IMR-90 (cell line): ENCODE measurements at regions not wholly inside any gene's neighbourhood (a gene's known extent, or its start where the extent isn't known, plus 50 kb on each side); places are given as distances from the start of the nearest gene placed in this dataset.
"Not testable (repeated sequence)": the region's sequence is repeated elsewhere in the genome, so short reads cannot be mapped to it uniquely, and the experiment has no call there.

Source experiments
- ATAC-seq: fragments of 200-7000 bp; cut with Tn5 transposase; 2 replicates; pipeline ENCODE4 v1.9.1; 2020; ENCODE audit warnings: low read depth, mild to moderate bottlenecking, moderate library complexity
- BruUV-seq: library from RNA; stranded (reverse); fragments of 400-500 nt; replicated peaks from 2 replicates; lab custom pipeline; 2021; lab: Mats Ljungman, UMichigan
- CTCF ChIA-PET: fragments of 300-600 bp; formaldehyde crosslinking; extraction: SDS; loops from one replicate; lab custom pipeline; 2021; ENCODE audit warnings: antibody characterized with exemption; lab: Yijun Ruan, JAX
- POLR2A ChIA-PET: fragments of 300-600 bp; sonication (Branson Sonifier 250); formaldehyde crosslinking; loops from one replicate; lab custom pipeline; 2022; ENCODE audit warnings: antibody characterized with exemption; ENCODE audit not compliant: unreplicated experiment; lab: Charles Lee
- DNase-seq: peaks from one replicate; pipeline ENCODE4 v3.0.0; 2013
- H2AFZ ChIP-seq: replicated peaks from 2 replicates; pipeline ENCODE3; 2013; ENCODE audit warnings: low read length, mild to moderate bottlenecking; ENCODE audit not compliant: poor library complexity
- H2AK5ac ChIP-seq: 2 replicates; pipeline ENCODE4 v1.6.1; 2013; ENCODE audit warnings: low read depth, low read length, inconsistent platforms
- H2AK9ac ChIP-seq: replicated peaks from 2 replicates; pipeline ENCODE3; 2013; ENCODE audit warnings: mild to moderate bottlenecking, low read depth, low read length, moderate library complexity; ENCODE audit not compliant: poor library complexity
- H2BK120ac ChIP-seq: 2 replicates; pipeline ENCODE4 v1.6.1; 2013; ENCODE audit warnings: low read depth, low read length, inconsistent platforms
- H2BK15ac ChIP-seq: 3 replicates; pipeline ENCODE4 v1.6.1; 2013; ENCODE audit warnings: low read depth, low read length, inconsistent platforms
- H2BK20ac ChIP-seq: 2 replicates; pipeline ENCODE4 v1.6.1; 2013; ENCODE audit warnings: low read depth, mild to moderate bottlenecking, inconsistent platforms, low read length, moderate library complexity
- H2BK5ac ChIP-seq: 2 replicates; pipeline ENCODE4 v1.6.1; 2013; ENCODE audit warnings: mild to moderate bottlenecking, low read depth, low read length, inconsistent platforms; ENCODE audit not compliant: poor library complexity, severe bottlenecking
- H3K14ac ChIP-seq: replicated peaks from 2 replicates; pipeline ENCODE4 v1.6.1; 2013; ENCODE audit warnings: low read depth, low read length, inconsistent platforms
- H3K18ac ChIP-seq: 2 replicates; pipeline ENCODE4 v1.6.1; 2013; ENCODE audit warnings: low read depth, low read length, control low read depth
- H3K23ac ChIP-seq: 2 replicates; pipeline ENCODE4 v1.6.1; 2013; ENCODE audit warnings: low read depth, low read length, inconsistent platforms
- H3K27ac ChIP-seq: 2 replicates; pipeline ENCODE4 v1.5.1; 2013; ENCODE audit warnings: mild to moderate bottlenecking, control low read depth, low read length; ENCODE audit not compliant: insufficient read depth
- H3K27me3 ChIP-seq: 2 replicates; pipeline ENCODE4 v1.6.1; 2013; ENCODE audit warnings: low read length; ENCODE audit not compliant: control insufficient read depth, insufficient read depth
- H3K36me3 ChIP-seq: 2 replicates; pipeline ENCODE4 v1.6.1; 2013; ENCODE audit warnings: low read length, mixed read lengths; ENCODE audit not compliant: control insufficient read depth, insufficient read depth
- H3K4ac ChIP-seq: 2 replicates; pipeline ENCODE4 v1.6.1; 2013; ENCODE audit warnings: low read depth, low read length, inconsistent platforms
- H3K4me1 ChIP-seq: 2 replicates; pipeline ENCODE4 v1.6.1; 2013; ENCODE audit warnings: low read length, mixed read lengths; ENCODE audit not compliant: control insufficient read depth, insufficient read depth
- H3K4me2 ChIP-seq: 2 replicates; pipeline ENCODE4 v1.6.1; 2013; ENCODE audit warnings: low read depth, mild to moderate bottlenecking, control low read depth, low read length, moderate library complexity
- H3K4me3 ChIP-seq: 2 replicates; pipeline ENCODE4 v1.5.1; 2013; ENCODE audit warnings: low read depth, mild to moderate bottlenecking, control low read depth, low read length, moderate library complexity; ENCODE audit not compliant: insufficient read depth
- H3K56ac ChIP-seq: 2 replicates; pipeline ENCODE4 v1.6.1; 2013; ENCODE audit warnings: low read length, inconsistent platforms; ENCODE audit not compliant: insufficient read depth; ENCODE audit errors: extremely low read depth
- H3K79me1 ChIP-seq, 2 experiments: 2 replicates each; pipeline ENCODE4 v1.6.1; 2013; ENCODE audit warnings: low read length in 2 of 2, inconsistent platforms in 1 of 2, low read depth in 1 of 2
- H3K9ac ChIP-seq: 2 replicates; pipeline ENCODE4 v1.6.1; 2013; ENCODE audit warnings: low read depth, low read length, control low read depth
- H3K9me1 ChIP-seq: 2 replicates; pipeline ENCODE4 v1.6.1; 2013; ENCODE audit warnings: low read length, inconsistent platforms; ENCODE audit not compliant: insufficient read depth
- H3K9me3 ChIP-seq: 2 replicates; pipeline ENCODE4 v1.6.1; 2013; ENCODE audit warnings: low read length; ENCODE audit not compliant: control insufficient read depth, insufficient read depth
- H4K20me1 ChIP-seq: 2 replicates; pipeline ENCODE4 v1.6.1; 2013; ENCODE audit warnings: low read length, inconsistent platforms; ENCODE audit not compliant: insufficient read depth
- H4K5ac ChIP-seq: 2 replicates; pipeline ENCODE4 v1.6.1; 2013; ENCODE audit warnings: mild to moderate bottlenecking, low read depth, low read length, control low read depth
- H4K8ac ChIP-seq, 2 experiments: 2 replicates each; pipeline ENCODE4 v1.6.1; 2013; ENCODE audit warnings: low read depth in 2 of 2, low read length in 2 of 2, control low read depth in 1 of 2, inconsistent platforms in 1 of 2
- H4K91ac ChIP-seq: 2 replicates; pipeline ENCODE4 v1.6.1; 2013; ENCODE audit warnings: low read depth, low read length, inconsistent platforms; ENCODE audit not compliant: insufficient read depth
- BHLHE40 ChIP-seq: fragments of 150-350 bp; IDR thresholded peaks from 2 replicates; pipeline ENCODE4 v1.6.1; 2016; ENCODE audit warnings: mild to moderate bottlenecking, low read depth, low read length
- POLR2A ChIP-seq: IDR thresholded peaks from 2 replicates; pipeline ENCODE4 v1.6.1; 2012; ENCODE audit warnings: mild to moderate bottlenecking, low read depth, low read length
- WGBS, 2 experiments: methylation state at CpG; one replicate each; pipeline versions ENCODE4 v1.1.5 to v1.1.7; 2013; ENCODE audit warnings: missing lambda C conversion rate in 2 of 2; ENCODE audit not compliant: insufficient read length in 1 of 2; ENCODE audit errors: extremely low coverage in 2 of 2; 5-methylcytosine and 5-hydroxymethylcytosine counted together
- dilution Hi-C: fragments of 300-500 bp; cut with HindIII; formaldehyde crosslinking; loops from one replicate; pipeline ENCODE4 v1.14.3; 2018; ENCODE audit warnings: low sequenced_read_pairs; ENCODE audit not compliant: unreplicated experiment
- in situ Hi-C: fragments of 300-500 bp; cut with MboI; formaldehyde crosslinking; loops from 3 replicates; pipeline ENCODE4 v1.14.3; 2019; ENCODE audit warnings: low sequenced_read_pairs, inconsistent platforms, mixed read lengths
- intact Hi-C: fragments of 100-400 bp; cut with micrococcal nuclease; formaldehyde crosslinking; loops from 2 replicates; pipeline ENCODE4 v1.10.0; 2022

- no peak overlapping the region for H3K4me3 ChIP-seq
- ATAC-seq (no peak), DNase-seq (no peak)
- H3K27me3 ChIP-seq, result no peaks in the 10 kb centered on the region
- H2AFZ ChIP-seq, result no peak overlapping the region
- H3K9me1 ChIP-seq, result no peaks in the 10 kb centered on the region
- H2AK9ac ChIP-seq, result no peak overlapping the region
- CTCF ChIA-PET, result no interaction called here
- H4K5ac ChIP-seq, result no peak overlapping the region
- no CpG with 5 or more reads among the region's 1 CpG for WGBS, 2 experiments
- H3K9me3 ChIP-seq, result no peaks in the 10 kb centered on the region
- no peak overlapping the region for H2BK20ac ChIP-seq
- H3K4ac ChIP-seq, result no peak overlapping the region
- no peaks in the 10 kb centered on the region for H3K36me3 ChIP-seq
- no peak overlapping the region for H3K27ac ChIP-seq
- no peak overlapping the region for H3K4me2 ChIP-seq
- H4K91ac ChIP-seq, result no peak overlapping the region
- no peak overlapping the region for H3K14ac ChIP-seq
- H3K18ac ChIP-seq, result no peak overlapping the region
- H3K4me1 ChIP-seq, result no peaks in the 10 kb centered on the region
- H2BK15ac ChIP-seq, result no peak overlapping the region
- H3K23ac ChIP-seq, result no peak overlapping the region
- H3K9ac ChIP-seq, result no peak overlapping the region
- intact Hi-C loops (no loop called here), in situ Hi-C loops (no loop called here), dilution Hi-C loops (no loop called here)
- no peak overlapping the region for H2AK5ac ChIP-seq
- POLR2A ChIA-PET, result no interaction called here
- BruUV-seq, result no TSS peak
- no peak for TF ChIP-seq BHLHE40
- no peak for TF ChIP-seq POLR2A
- H3K56ac ChIP-seq, result no peak overlapping the region
- no peak overlapping the region for H2BK5ac ChIP-seq
- H2BK120ac ChIP-seq, result no peak overlapping the region
- H3K79me1 ChIP-seq, result no peaks in the 10 kb centered on the region
- no peak overlapping the region for H4K8ac ChIP-seq
- no peaks in the 10 kb centered on the region for H4K20me1 ChIP-seq
Observed at GRCh38 chr12:86945685-86946196, 689.5 kb upstream of the MGAT4C start.

GRCh38 chr12:86944197-86944819, 688.1 kb upstream of the MGAT4C start:
- intact Hi-C loops, CTCF ChIA-PET, H3K9ac ChIP-seq, H3K14ac ChIP-seq, H2AK9ac ChIP-seq, H2BK20ac ChIP-seq, H3K4me1 ChIP-seq, H4K91ac ChIP-seq, H3K27ac ChIP-seq, H3K36me3 ChIP-seq, H3K23ac ChIP-seq, ATAC-seq, H3K18ac ChIP-seq, H4K20me1 ChIP-seq, in situ Hi-C loops, BruUV-seq, H2BK120ac ChIP-seq, H4K8ac ChIP-seq, H2BK5ac ChIP-seq, H3K4me2 ChIP-seq, DNase-seq, dilution Hi-C loops, H3K9me3 ChIP-seq, H2BK15ac ChIP-seq, H3K27me3 ChIP-seq, H3K56ac ChIP-seq, H3K79me1 ChIP-seq, H2AK5ac ChIP-seq, H3K4me3 ChIP-seq, H4K5ac ChIP-seq, H2AFZ ChIP-seq, H3K9me1 ChIP-seq, H3K4ac ChIP-seq, POLR2A ChIA-PET: not testable (repeated sequence)
- WGBS, 2 experiments, result no CpG with 5 or more reads among the region's 3 CpGs
